ENCODE measurements at regions not wholly inside any gene's neighbourhood (a gene's known extent, or its start where the extent isn't known, plus 50 kb on each side); places are given as distances from the start of the nearest gene placed in this dataset.

GRCh38 chr6:90859056-90859455 is 272.2 kb upstream of the MAP3K7 start:
- intact Hi-C loops (cut with micrococcal nuclease): no loop called here
- H3K9me3 Mint-ChIP-seq: no peaks in the 10 kb centered on the region
- H3K4me3 Mint-ChIP-seq: no peak overlapping the region
- CTCF ChIA-PET: no interaction called here
- peaks cover 2% of the 10 kb centered on the region for H3K4me1 Mint-ChIP-seq
- H3K36me3 Mint-ChIP-seq (ENCODE audit: low read depth): no peaks in the 10 kb centered on the region
- peaks cover 1% of the 10 kb centered on the region for H3K27me3 Mint-ChIP-seq
- ATAC-seq (ENCODE audit: low read depth): no peak
- DNase-seq: no peak
- POLR2A ChIA-PET: no interaction called here
- no peak for TF ChIP-seq CTCF (IDR thresholded peaks at IDR 0.05)
- no peak overlapping the region for H3K27ac Mint-ChIP-seq

GRCh38 chr6:90849686-90850085 is 262.8 kb upstream of the MAP3K7 start:
- no peak for DNase-seq
- TF ChIP-seq CTCF (IDR thresholded peaks at IDR 0.05): no peak
- no peaks in the 10 kb centered on the region for H3K4me1 Mint-ChIP-seq
- intact Hi-C loops (cut with micrococcal nuclease): no loop called here
- H3K27ac Mint-ChIP-seq: no peak overlapping the region
- H3K9me3 Mint-ChIP-seq: no peaks in the 10 kb centered on the region
- ChIA-PET CTCF (no interaction called here), POLR2A (no interaction called here)
- H3K4me3 Mint-ChIP-seq: no peak overlapping the region
- H3K36me3 Mint-ChIP-seq (ENCODE audit: low read depth): no peaks in the 10 kb centered on the region
- peaks cover 5% of the 10 kb centered on the region for H3K27me3 Mint-ChIP-seq
- no peak for ATAC-seq (ENCODE audit: low read depth)

GRCh38 chr6:90846824-90847223 is 260.0 kb upstream of the MAP3K7 start:
- Mint-ChIP-seq H3K36me3 (ENCODE audit: low read depth) (no peaks in the 10 kb centered on the region), H3K27me3 (peaks cover 1% of the 10 kb centered on the region), H3K27ac (no peak overlapping the region), H3K4me3 (no peak overlapping the region), H3K4me1 (no peaks in the 10 kb centered on the region), H3K9me3 (no peaks in the 10 kb centered on the region)
- no peak for DNase-seq
- CTCF ChIA-PET: no interaction called here
- TF ChIP-seq CTCF (IDR thresholded peaks at IDR 0.05): no peak
- intact Hi-C loops (cut with micrococcal nuclease): no loop called here
- POLR2A ChIA-PET: no interaction called here
- ATAC-seq (ENCODE audit: low read depth): no peak

GRCh38 chr6:90835596-90836212 is 248.8 kb upstream of the MAP3K7 start:
- CTCF ChIA-PET: no interaction called here
- DNase-seq (no peak), ATAC-seq (ENCODE audit: low read depth) (no peak)
- Mint-ChIP-seq H3K4me3 (no peak overlapping the region), H3K27ac (no peak overlapping the region), H3K4me1 (no peaks in the 10 kb centered on the region), H3K9me3 (no peaks in the 10 kb centered on the region), H3K36me3 (ENCODE audit: low read depth) (no peaks in the 10 kb centered on the region), H3K27me3 (peaks cover 3% of the 10 kb centered on the region)
- POLR2A ChIA-PET: no interaction called here
- no peak for TF ChIP-seq CTCF (IDR thresholded peaks at IDR 0.05)
- intact Hi-C loops (cut with micrococcal nuclease): no loop called here

- Mint-ChIP-seq H3K4me1 (no peaks in the 10 kb centered on the region), H3K27me3 (peaks cover 3% of the 10 kb centered on the region), H3K27ac (no peak overlapping the region), H3K4me3 (no peak overlapping the region), H3K9me3 (no peaks in the 10 kb centered on the region), H3K36me3 (ENCODE audit: low read depth) (no peaks in the 10 kb centered on the region)
- POLR2A ChIA-PET: no interaction called here
- DNase-seq: no peak
- no peak for ATAC-seq (ENCODE audit: low read depth)
- intact Hi-C loops (cut with micrococcal nuclease): no loop called here
- no peak for TF ChIP-seq CTCF (IDR thresholded peaks at IDR 0.05)
- CTCF ChIA-PET: no interaction called here
These were observed 242.4 kb upstream of the MAP3K7 start for GRCh38 chr6:90829311-90829710.

All from activated B cell treated with CpG ODN at 0.5 μM for 24 hours (primary cell).